GM10248 (cell line): ENCODE measurements at regions not wholly inside any gene's neighbourhood (a gene's known extent, or its start where the extent isn't known, plus 50 kb on each side); places are given as distances from the start of the nearest gene placed in this dataset.
"Not testable (repeated sequence)": the region's sequence is repeated elsewhere in the genome, so short reads cannot be mapped to it uniquely, and the experiment has no call there.

Source experiments
- CTCF ChIA-PET: fragments of 300-600 bp; sonication (Branson Sonifier 250); formaldehyde crosslinking; extraction: SDS; loops from one replicate; lab custom pipeline; 2021; ENCODE audit warnings: antibody characterized with exemption; lab: Yijun Ruan, JAX
- POLR2A ChIA-PET: fragments of 350-650 bp; sonication (Branson Sonifier 250); formaldehyde crosslinking; extraction: SDS; loops from one replicate; lab custom pipeline; 2020; ENCODE audit warnings: antibody characterized with exemption; lab: Yijun Ruan, JAX
- DNase-seq: peaks from one replicate; pipeline ENCODE4 v3.0.0; 2012; ENCODE audit errors: extremely low spot score
- CTCF ChIP-seq: IDR thresholded peaks from 2 replicates; pipeline ENCODE4 v1.5.1; 2012; ENCODE audit warnings: mild to moderate bottlenecking, low read depth; ENCODE audit errors: extremely low read depth, missing control alignments, control extremely low read depth

- POLR2A ChIA-PET = no interaction called here
- CTCF ChIA-PET = interaction anchor here (0.8 to 2.3 kb wide), 4 partner anchors 14 to 819 kb away, joined by 3 to 8 read pairs (median 6); no protein-coding TSS in a partner anchor
- no peak for TF ChIP-seq CTCF
- no peak for DNase-seq
Observed at GRCh38 chr2:180240774-180241173, 233.7 kb upstream of the CWC22 start.

DNA sequence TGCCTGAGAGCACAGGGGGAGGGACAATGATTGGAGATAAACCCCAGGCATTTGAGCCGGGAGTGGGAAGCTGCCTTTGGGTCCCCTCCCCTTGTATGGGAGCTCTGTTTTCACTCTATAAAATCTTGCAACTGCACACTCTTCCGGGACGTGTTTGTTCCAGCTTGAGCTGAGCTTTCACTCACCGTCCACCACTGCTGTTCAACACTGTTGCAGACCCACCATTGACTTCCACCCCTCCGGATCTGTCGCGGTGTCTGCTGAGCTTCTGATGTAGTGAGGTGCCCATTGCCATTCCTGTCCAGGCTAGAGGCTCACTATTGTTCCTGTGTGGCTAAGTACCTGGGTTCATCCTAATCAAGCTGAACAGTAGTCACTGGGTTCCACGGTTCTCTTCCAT is 231.6 kb upstream of the CWC22 start:
- POLR2A ChIA-PET = no interaction called here
- CTCF ChIA-PET = interaction anchor here (1.0 to 1.6 kb wide), 3 partner anchors 10 to 820 kb away, joined by 3 read pairs; no protein-coding TSS in a partner anchor
- no peak for DNase-seq
- TF ChIP-seq CTCF = no peak

DNA sequence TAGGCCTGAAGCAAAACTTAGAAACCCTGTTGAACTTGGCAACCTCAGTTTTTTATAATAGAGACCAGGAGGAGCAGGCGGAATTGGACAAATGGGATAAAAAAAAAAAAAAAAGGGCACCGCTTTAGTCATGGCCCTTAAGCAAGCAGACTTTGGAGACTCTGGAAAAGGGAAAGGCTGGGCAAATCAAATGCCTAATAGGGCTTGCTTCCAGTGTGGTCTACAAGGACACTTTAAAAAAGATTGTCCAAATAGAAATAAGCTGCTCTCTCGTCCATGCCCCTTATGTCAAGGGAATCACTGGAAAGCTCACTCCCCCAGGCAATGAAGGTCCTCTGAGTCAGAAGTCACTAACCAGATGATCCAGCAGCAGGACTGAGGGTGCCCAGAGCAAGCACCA is 229.0 kb upstream of the CWC22 start:
- DNase-seq, POLR2A ChIA-PET, CTCF ChIA-PET: not testable (repeated sequence)

DNA sequence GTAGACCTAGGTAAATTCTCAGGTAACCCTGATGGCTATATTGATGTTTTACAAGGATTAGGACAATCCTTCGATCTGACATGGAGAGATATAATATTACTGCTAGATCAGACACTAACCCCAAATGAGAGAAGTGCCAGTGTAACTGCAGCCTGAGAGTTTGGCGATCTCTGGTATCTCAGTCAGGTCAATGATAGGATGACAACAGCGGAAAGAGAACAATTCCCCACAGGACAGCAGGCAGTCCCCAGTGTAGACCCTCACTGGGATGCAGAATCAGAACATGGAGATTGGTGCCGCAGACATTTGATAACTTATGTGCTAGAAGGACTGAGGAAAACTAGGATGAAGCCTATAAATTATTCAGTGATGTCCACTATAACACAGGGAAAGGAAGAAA is 228.4 kb upstream of the CWC22 start:
- DNase-seq, CTCF ChIA-PET, POLR2A ChIA-PET: not testable (repeated sequence)

GRCh38 chr2:180234991-180235390 is 227.9 kb upstream of the CWC22 start:
- POLR2A ChIA-PET, DNase-seq, CTCF ChIA-PET: not testable (repeated sequence)

DNA sequence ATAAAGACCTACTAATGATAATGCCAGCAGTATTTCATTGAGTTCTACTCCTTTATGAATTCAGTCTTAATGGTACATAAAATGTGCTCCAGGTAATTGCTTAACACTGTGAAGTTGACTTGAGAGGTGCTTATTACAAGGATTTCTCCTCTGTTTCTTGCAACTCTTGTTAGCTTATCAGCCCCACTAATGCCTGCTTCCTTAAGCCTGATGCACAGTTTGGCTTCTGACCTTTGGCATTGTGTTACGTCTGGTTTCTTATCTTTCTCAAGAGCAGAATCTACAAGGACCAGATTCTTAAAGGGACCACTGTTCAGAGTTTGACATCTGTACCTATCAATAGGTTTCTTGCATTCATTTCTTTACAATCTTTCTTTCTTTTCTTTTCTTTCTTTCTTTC is 223.9 kb upstream of the CWC22 start:
- ChIA-PET POLR2A (no interaction called here), CTCF (no interaction called here)
- TF ChIP-seq CTCF = no peak
- DNase-seq = no peak

GRCh38 chr2:180227461-180227860 is 220.4 kb upstream of the CWC22 start:
- no peak for TF ChIP-seq CTCF
- ChIA-PET POLR2A (no interaction called here), CTCF (interaction anchor here (1.2 to 2.8 kb wide), 2 partner anchors 14 to 36 kb away, joined by 4 to 8 read pairs; no protein-coding TSS in a partner anchor)
- no peak for DNase-seq

DNA sequence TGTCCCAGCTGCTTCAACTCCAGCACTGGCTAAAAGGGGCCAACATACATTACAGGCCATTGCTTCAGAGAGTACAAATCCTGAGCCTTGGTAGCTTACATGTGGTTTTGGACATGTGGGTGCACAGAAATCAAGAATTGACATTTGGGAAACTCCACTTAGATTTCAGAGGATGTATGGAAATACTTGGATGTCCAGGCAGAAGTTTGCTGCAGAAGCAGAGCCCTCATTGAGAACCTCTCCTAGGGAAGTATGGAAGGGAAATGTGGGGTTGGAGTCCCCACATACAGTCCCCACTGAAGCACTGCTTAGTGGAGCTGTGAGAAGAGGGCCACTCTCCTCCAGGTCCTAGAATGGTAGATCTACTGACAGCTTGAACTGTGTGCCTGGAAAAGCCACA is 218.0 kb upstream of the CWC22 start:
- ChIA-PET CTCF (interaction anchor here (2.8 kb wide), 1 partner anchor 16 kb away, joined by 8 read pairs; no protein-coding TSS in a partner anchor), POLR2A (no interaction called here)
- TF ChIP-seq CTCF = no peak
- no peak for DNase-seq
